B cell (primary cell): ENCODE measurements at regions not wholly inside any gene's neighbourhood (a gene's known extent, or its start where the extent isn't known, plus 50 kb on each side); places are given as distances from the start of the nearest gene placed in this dataset.

Source experiments
- EZH2 ChIP-seq: IDR thresholded peaks from 2 replicates; pipeline ENCODE4 v1.6.1; 2012; ENCODE audit warnings: borderline replicate concordance, low read depth, mild to moderate bottlenecking, moderate library complexity, low read length; ENCODE audit not compliant: insufficient read depth, poor library complexity, severe bottlenecking
- TF ChIP-seq, protein P1 (sequence below): fragments of 200-600 bp; IDR thresholded peaks from one replicate; pipeline ENCODE4 v1.8.0; 2022; ENCODE audit warnings: antibody characterized with exemption, mild to moderate bottlenecking

DNA sequence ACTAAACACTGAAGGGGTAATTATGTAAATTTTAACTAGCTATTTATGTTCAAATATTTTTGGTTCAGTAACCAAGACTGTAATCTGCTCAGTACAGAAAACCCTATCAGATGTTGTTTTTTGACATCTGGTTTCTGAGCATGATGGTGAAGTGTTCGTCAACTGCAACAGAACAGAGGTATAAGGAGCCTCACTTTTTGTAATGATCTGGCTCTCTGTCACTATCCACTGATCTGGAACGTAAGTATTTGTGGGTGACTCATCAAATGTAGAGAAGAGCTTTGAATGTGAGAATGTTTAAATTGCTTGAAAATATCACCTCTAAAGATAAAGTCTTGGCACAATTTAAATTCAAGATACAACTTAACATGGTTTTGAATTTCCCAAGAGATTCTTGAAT lies 213.6 kb upstream of the FAM98A start:
- TF ChIP-seq, protein P1, sequence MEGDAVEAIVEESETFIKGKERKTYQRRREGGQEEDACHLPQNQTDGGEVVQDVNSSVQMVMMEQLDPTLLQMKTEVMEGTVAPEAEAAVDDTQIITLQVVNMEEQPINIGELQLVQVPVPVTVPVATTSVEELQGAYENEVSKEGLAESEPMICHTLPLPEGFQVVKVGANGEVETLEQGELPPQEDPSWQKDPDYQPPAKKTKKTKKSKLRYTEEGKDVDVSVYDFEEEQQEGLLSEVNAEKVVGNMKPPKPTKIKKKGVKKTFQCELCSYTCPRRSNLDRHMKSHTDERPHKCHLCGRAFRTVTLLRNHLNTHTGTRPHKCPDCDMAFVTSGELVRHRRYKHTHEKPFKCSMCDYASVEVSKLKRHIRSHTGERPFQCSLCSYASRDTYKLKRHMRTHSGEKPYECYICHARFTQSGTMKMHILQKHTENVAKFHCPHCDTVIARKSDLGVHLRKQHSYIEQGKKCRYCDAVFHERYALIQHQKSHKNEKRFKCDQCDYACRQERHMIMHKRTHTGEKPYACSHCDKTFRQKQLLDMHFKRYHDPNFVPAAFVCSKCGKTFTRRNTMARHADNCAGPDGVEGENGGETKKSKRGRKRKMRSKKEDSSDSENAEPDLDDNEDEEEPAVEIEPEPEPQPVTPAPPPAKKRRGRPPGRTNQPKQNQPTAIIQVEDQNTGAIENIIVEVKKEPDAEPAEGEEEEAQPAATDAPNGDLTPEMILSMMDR = no peak
- no peak for TF ChIP-seq EZH2
